ENCODE measurements at regions not wholly inside any gene's neighbourhood (a gene's known extent, or its start where the extent isn't known, plus 50 kb on each side); places are given as distances from the start of the nearest gene placed in this dataset.
"Not testable (repeated sequence)": the region's sequence is repeated elsewhere in the genome, so short reads cannot be mapped to it uniquely, and the experiment has no call there.

- 85% methylated on average over 20 of the region's 20 CpGs for WGBS
- H3K4me1 ChIP-seq (ENCODE audit: insufficient read depth), result no peaks in the 10 kb centered on the region
- no peak for DNase-seq (ENCODE audit: extremely low spot score)
These were observed 200.7 kb downstream of the BCL11A start for GRCh38 chr2:60352491-60353405.

GRCh38 chr2:60351802-60352201, 201.7 kb downstream of the BCL11A start:
- no peak for DNase-seq (ENCODE audit: extremely low spot score)
- Histone ChIP-seq H3K36me3 (ENCODE audit: insufficient read depth) (no peaks in the 10 kb centered on the region), H3K4me3 (ENCODE audit: low read depth, low read length) (no peak overlapping the region), H3K27ac (ENCODE audit: low read depth) (no peak overlapping the region), H3K4me1 (ENCODE audit: insufficient read depth) (no peaks in the 10 kb centered on the region)
- WGBS, result 74% methylated on average over 8 of the region's 8 CpGs

More at GRCh38 chr2:60352491-60353405, 200.7 kb downstream of the BCL11A start:
- Histone ChIP-seq H3K27ac (ENCODE audit: low read depth) (no peak overlapping the region), H3K4me3 (ENCODE audit: low read depth, low read length) (no peak overlapping the region), H3K36me3 (ENCODE audit: insufficient read depth) (no peaks in the 10 kb centered on the region)

- no peaks in the 10 kb centered on the region for H3K36me3 ChIP-seq (ENCODE audit: insufficient read depth)
- DNase-seq (ENCODE audit: extremely low spot score), result no peak
- H3K27ac ChIP-seq (ENCODE audit: low read depth), result no peak overlapping the region
- H3K4me1 ChIP-seq (ENCODE audit: insufficient read depth), result no peaks in the 10 kb centered on the region
- no peak overlapping the region for H3K4me3 ChIP-seq (ENCODE audit: low read depth, low read length)
- 97% methylated on average over 4 of the region's 4 CpGs for WGBS
These were observed 202.1 kb downstream of the BCL11A start for GRCh38 chr2:60351321-60351720.

- Histone ChIP-seq H3K4me3 (ENCODE audit: low read depth, low read length) (no peak overlapping the region), H3K36me3 (ENCODE audit: insufficient read depth) (no peaks in the 10 kb centered on the region), H3K4me1 (ENCODE audit: insufficient read depth) (no peaks in the 10 kb centered on the region), H3K27ac (ENCODE audit: low read depth) (no peak overlapping the region)
- no peak for DNase-seq (ENCODE audit: extremely low spot score)
- whole genome bisulfite sequencing, result 66% methylated on average over 4 of the region's 4 CpGs
These were observed 202.7 kb downstream of the BCL11A start for GRCh38 chr2:60350791-60351190.

- no peak overlapping the region for H3K4me3 ChIP-seq (ENCODE audit: low read depth, low read length)
- no peaks in the 10 kb centered on the region for H3K4me1 ChIP-seq (ENCODE audit: insufficient read depth)
- DNase-seq (ENCODE audit: extremely low spot score), result no peak
- WGBS, result 83% methylated on average over 5 of the region's 5 CpGs
- no peaks in the 10 kb centered on the region for H3K36me3 ChIP-seq (ENCODE audit: insufficient read depth)
- H3K27ac ChIP-seq (ENCODE audit: low read depth), result no peak overlapping the region
These were observed 205.7 kb downstream of the BCL11A start for GRCh38 chr2:60347781-60348180.

- not testable (repeated sequence) for DNase-seq (ENCODE audit: extremely low spot score); H3K36me3 ChIP-seq (ENCODE audit: insufficient read depth); H3K4me1 ChIP-seq (ENCODE audit: insufficient read depth); H3K4me3 ChIP-seq (ENCODE audit: low read depth, low read length); H3K27ac ChIP-seq (ENCODE audit: low read depth)
- 95% methylated on average over 4 of the region's 4 CpGs for WGBS
These were observed 211.0 kb downstream of the BCL11A start for GRCh38 chr2:60342491-60342890.

- WGBS, result 90% methylated on average over 7 of the region's 7 CpGs
These were observed 212.3 kb downstream of the BCL11A start for GRCh38 chr2:60341151-60341550.

GRCh38 chr2:60339286-60339685, 214.2 kb downstream of the BCL11A start:
- Histone ChIP-seq H3K4me3 (ENCODE audit: low read depth, low read length) (no peak overlapping the region), H3K36me3 (ENCODE audit: insufficient read depth) (no peaks in the 10 kb centered on the region), H3K4me1 (ENCODE audit: insufficient read depth) (no peaks in the 10 kb centered on the region), H3K27ac (ENCODE audit: low read depth) (no peak overlapping the region)
- WGBS, result 90% methylated on average over 2 of the region's 2 CpGs
- DNase-seq (ENCODE audit: extremely low spot score), result no peak

More at GRCh38 chr2:60341151-60341550, 212.3 kb downstream of the BCL11A start:
- H3K27ac ChIP-seq (ENCODE audit: low read depth), result no peak overlapping the region
- no peaks in the 10 kb centered on the region for H3K36me3 ChIP-seq (ENCODE audit: insufficient read depth)
- H3K4me3 ChIP-seq (ENCODE audit: low read depth, low read length), result no peak overlapping the region
- no peaks in the 10 kb centered on the region for H3K4me1 ChIP-seq (ENCODE audit: insufficient read depth)
- DNase-seq (ENCODE audit: extremely low spot score), result no peak

GRCh38 chr2:60337142-60337497, 216.3 kb downstream of the BCL11A start:
- WGBS, result 66% methylated on average over 4 of the region's 4 CpGs
- DNase-seq (ENCODE audit: extremely low spot score), result no peak
- no peaks in the 10 kb centered on the region for H3K36me3 ChIP-seq (ENCODE audit: insufficient read depth)
- H3K4me3 ChIP-seq (ENCODE audit: low read depth, low read length), result no peak overlapping the region
- no peak overlapping the region for H3K27ac ChIP-seq (ENCODE audit: low read depth)
- no peaks in the 10 kb centered on the region for H3K4me1 ChIP-seq (ENCODE audit: insufficient read depth)

- Histone ChIP-seq H3K4me1 (ENCODE audit: insufficient read depth) (no peaks in the 10 kb centered on the region), H3K27ac (ENCODE audit: low read depth) (no peak overlapping the region), H3K4me3 (ENCODE audit: low read depth, low read length) (no peak overlapping the region), H3K36me3 (ENCODE audit: insufficient read depth) (no peaks in the 10 kb centered on the region)
- 77% methylated on average over 5 of the region's 5 CpGs for WGBS
- no peak for DNase-seq (ENCODE audit: extremely low spot score)
These were observed 216.9 kb downstream of the BCL11A start for GRCh38 chr2:60336442-60337141.

- Histone ChIP-seq H3K4me3 (ENCODE audit: low read depth, low read length) (no peak overlapping the region), H3K36me3 (ENCODE audit: insufficient read depth) (no peaks in the 10 kb centered on the region), H3K4me1 (ENCODE audit: insufficient read depth) (no peaks in the 10 kb centered on the region), H3K27ac (ENCODE audit: low read depth) (no peak overlapping the region)
- 55% methylated on average over 13 of the region's 13 CpGs for WGBS
- no peak for DNase-seq (ENCODE audit: extremely low spot score)
These were observed 217.8 kb downstream of the BCL11A start for GRCh38 chr2:60335533-60336237.

- Histone ChIP-seq H3K27ac (ENCODE audit: low read depth) (no peak overlapping the region), H3K4me3 (ENCODE audit: low read depth, low read length) (no peak overlapping the region), H3K4me1 (ENCODE audit: insufficient read depth) (no peaks in the 10 kb centered on the region), H3K36me3 (ENCODE audit: insufficient read depth) (no peaks in the 10 kb centered on the region)
- DNase-seq (ENCODE audit: extremely low spot score), result no peak
- 90% methylated on average over 4 of the region's 4 CpGs for WGBS
These were observed 218.8 kb downstream of the BCL11A start for GRCh38 chr2:60334610-60335009.

GRCh38 chr2:60333264-60333663, 220.2 kb downstream of the BCL11A start:
- H3K4me1 ChIP-seq (ENCODE audit: insufficient read depth), result no peaks in the 10 kb centered on the region
- DNase-seq (ENCODE audit: extremely low spot score), result no peak
- H3K4me3 ChIP-seq (ENCODE audit: low read depth, low read length), result no peak overlapping the region
- WGBS, result 96% methylated on average over 8 of the region's 8 CpGs
- H3K36me3 ChIP-seq (ENCODE audit: insufficient read depth), result no peaks in the 10 kb centered on the region
- H3K27ac ChIP-seq (ENCODE audit: low read depth), result no peak overlapping the region
